Loucy (cell line): ENCODE measurements at regions not wholly inside any gene's neighbourhood (a gene's known extent, or its start where the extent isn't known, plus 50 kb on each side); places are given as distances from the start of the nearest gene placed in this dataset.

Experiments
- H2AFZ ChIP-seq: fragments of 200-600 bp; sonication (generic); 2 replicates; pipeline ENCODE4 v1.6.0; 2016; ENCODE audit warnings: antibody characterized with exemption, mild to moderate bottlenecking, low read length, moderate library complexity
- H3F3A ChIP-seq: fragments of 200-600 bp; 2 replicates; pipeline ENCODE4 v1.6.0; 2016; ENCODE audit warnings: antibody characterized with exemption, low read depth, mild to moderate bottlenecking
- H3K27me3 ChIP-seq: fragments of 200-600 bp; sonication (generic); 2 replicates; pipeline ENCODE4 v1.6.1; 2014; ENCODE audit warnings: low read length, mild to moderate bottlenecking; ENCODE audit not compliant: insufficient read depth, poor library complexity, severe bottlenecking
- H3K36me3 ChIP-seq: fragments of 200-600 bp; sonication (generic); 2 replicates; pipeline ENCODE4 v1.6.1; 2016; ENCODE audit warnings: low read length; ENCODE audit not compliant: insufficient read depth
- H3K4me1 ChIP-seq: fragments of 200-600 bp; sonication (generic); 2 replicates; pipeline ENCODE4 v1.5.1; 2014; ENCODE audit warnings: low read length, mild to moderate bottlenecking; ENCODE audit not compliant: insufficient read depth, poor library complexity, severe bottlenecking
- H3K4me2 ChIP-seq: fragments of 200-600 bp; sonication (generic); 2 replicates; pipeline ENCODE4 v1.6.0; 2014; ENCODE audit warnings: antibody characterized with exemption, low read length, low read depth, mild to moderate bottlenecking; ENCODE audit not compliant: poor library complexity, severe bottlenecking
- H3K4me3 ChIP-seq: fragments of 200-600 bp; sonication (generic); 2 replicates; pipeline ENCODE4 v1.5.1; 2014; ENCODE audit warnings: low read length, mild to moderate bottlenecking, mixed read lengths; ENCODE audit not compliant: poor library complexity, severe bottlenecking
- H3K79me2 ChIP-seq: fragments of 200-600 bp; sonication (generic); 2 replicates; pipeline ENCODE4 v1.6.1; 2014; ENCODE audit warnings: low read length; ENCODE audit not compliant: insufficient read depth
- H3K9ac ChIP-seq: fragments of 200-600 bp; sonication (generic); 2 replicates; pipeline ENCODE4 v1.6.0; 2014; ENCODE audit warnings: mild to moderate bottlenecking, low read depth, low read length, moderate library complexity; ENCODE audit not compliant: poor library complexity, severe bottlenecking
- H3K9me2 ChIP-seq: fragments of 200-600 bp; sonication (generic); replicated peaks from 2 replicates; pipeline ENCODE4 v1.6.1; 2016; ENCODE audit warnings: low read depth, low read length, mixed read lengths
- H3K9me3 ChIP-seq: fragments of 200-600 bp; sonication (generic); 2 replicates; pipeline ENCODE4 v1.6.1; 2014; ENCODE audit warnings: mild to moderate bottlenecking, antibody characterized with exemption, low read length, low read depth; ENCODE audit not compliant: insufficient read depth
- H4K20me1 ChIP-seq: fragments of 200-600 bp; sonication (generic); 2 replicates; pipeline ENCODE4 v1.6.0; 2014; ENCODE audit warnings: antibody characterized with exemption, low read length, mild to moderate bottlenecking; ENCODE audit not compliant: insufficient read depth, poor library complexity, severe bottlenecking
- EZH2phosphoT487 ChIP-seq: fragments of 200-600 bp; IDR thresholded peaks from 2 replicates; pipeline ENCODE4 v1.6.1; 2018; ENCODE audit warnings: antibody characterized with exemption, mild to moderate bottlenecking, moderate library complexity, borderline replicate concordance
- TF ChIP-seq, protein P1 (sequence below): fragments of 200-600 bp; sonication (generic); conservative IDR thresholded peaks from 2 replicates; pipeline ENCODE4 v1.5.1; 2014; ENCODE audit warnings: mild to moderate bottlenecking, antibody characterized with exemption, low read length

DNA sequence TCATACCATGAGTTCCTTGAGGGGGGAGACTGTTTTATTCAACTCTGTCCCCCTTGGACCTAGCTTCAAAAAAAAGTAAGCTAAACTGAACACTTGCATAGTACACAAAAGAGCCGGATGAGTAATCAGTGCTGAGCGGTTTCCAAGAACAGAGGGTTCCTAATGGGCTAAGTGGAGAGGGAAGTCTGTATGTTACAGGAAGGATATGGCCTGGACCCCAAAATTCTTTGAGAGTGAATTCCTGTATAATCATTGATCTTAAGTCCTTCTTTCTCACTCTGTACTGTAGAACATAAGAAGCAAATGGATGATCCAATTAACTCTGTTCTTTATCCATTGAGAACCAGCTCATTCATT is 324.7 kb upstream of the CNR1 start:
- H3K4me1 ChIP-seq, result no peaks in the 10 kb centered on the region
- H2AFZ ChIP-seq, result no peak overlapping the region
- H3F3A ChIP-seq, result no peaks in the 10 kb centered on the region
- H3K27me3 ChIP-seq, result no peaks in the 10 kb centered on the region
- no peaks in the 10 kb centered on the region for H3K36me3 ChIP-seq
- no peaks in the 10 kb centered on the region for H3K9me2 ChIP-seq
- no peak for TF ChIP-seq EZH2phosphoT487
- TF ChIP-seq, protein P1, sequence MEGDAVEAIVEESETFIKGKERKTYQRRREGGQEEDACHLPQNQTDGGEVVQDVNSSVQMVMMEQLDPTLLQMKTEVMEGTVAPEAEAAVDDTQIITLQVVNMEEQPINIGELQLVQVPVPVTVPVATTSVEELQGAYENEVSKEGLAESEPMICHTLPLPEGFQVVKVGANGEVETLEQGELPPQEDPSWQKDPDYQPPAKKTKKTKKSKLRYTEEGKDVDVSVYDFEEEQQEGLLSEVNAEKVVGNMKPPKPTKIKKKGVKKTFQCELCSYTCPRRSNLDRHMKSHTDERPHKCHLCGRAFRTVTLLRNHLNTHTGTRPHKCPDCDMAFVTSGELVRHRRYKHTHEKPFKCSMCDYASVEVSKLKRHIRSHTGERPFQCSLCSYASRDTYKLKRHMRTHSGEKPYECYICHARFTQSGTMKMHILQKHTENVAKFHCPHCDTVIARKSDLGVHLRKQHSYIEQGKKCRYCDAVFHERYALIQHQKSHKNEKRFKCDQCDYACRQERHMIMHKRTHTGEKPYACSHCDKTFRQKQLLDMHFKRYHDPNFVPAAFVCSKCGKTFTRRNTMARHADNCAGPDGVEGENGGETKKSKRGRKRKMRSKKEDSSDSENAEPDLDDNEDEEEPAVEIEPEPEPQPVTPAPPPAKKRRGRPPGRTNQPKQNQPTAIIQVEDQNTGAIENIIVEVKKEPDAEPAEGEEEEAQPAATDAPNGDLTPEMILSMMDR, result no peak
- no peak overlapping the region for H3K4me2 ChIP-seq
- H3K9ac ChIP-seq, result no peak overlapping the region
- no peaks in the 10 kb centered on the region for H4K20me1 ChIP-seq
- H3K79me2 ChIP-seq, result no peaks in the 10 kb centered on the region
- H3K4me3 ChIP-seq, result no peak overlapping the region
- H3K9me3 ChIP-seq, result no peaks in the 10 kb centered on the region

DNA sequence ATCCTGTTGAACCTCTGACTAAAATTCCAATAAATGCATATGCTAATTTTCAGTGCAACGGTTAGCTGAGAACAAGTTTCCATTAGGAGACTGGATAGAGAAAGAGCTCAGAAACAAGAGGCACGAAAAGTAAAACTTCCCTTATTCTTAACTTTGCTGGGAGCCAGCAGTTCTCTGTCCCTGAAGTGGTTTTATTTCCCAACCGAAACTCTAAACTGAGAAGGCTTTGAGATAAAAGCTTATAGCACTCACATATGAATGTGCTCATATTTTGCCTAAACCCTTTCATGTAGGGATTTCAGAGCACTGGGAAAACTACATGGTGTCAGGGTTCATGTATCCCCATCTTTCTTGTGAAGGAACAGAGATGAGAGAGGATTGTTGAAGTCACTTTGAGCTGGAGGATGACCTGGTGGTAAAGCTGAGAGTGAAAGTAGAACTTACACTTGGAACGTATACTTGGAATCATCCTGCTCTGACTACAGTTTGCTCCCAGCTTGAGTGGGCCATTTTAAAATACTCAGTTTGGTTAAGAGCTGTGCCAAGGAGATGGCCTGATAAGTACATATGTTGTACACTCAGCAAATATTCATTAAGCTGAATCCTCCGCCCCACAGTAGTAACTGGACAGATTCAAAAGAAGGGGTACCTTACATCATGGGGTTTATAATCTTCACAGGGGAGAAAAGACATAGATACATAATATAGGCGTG is 324.2 kb upstream of the CNR1 start:
- Histone ChIP-seq H3K9ac (no peak overlapping the region), H3K4me3 (no peak overlapping the region), H3K79me2 (no peaks in the 10 kb centered on the region), H3K4me1 (no peaks in the 10 kb centered on the region), H3K9me3 (no peaks in the 10 kb centered on the region), H3K36me3 (no peaks in the 10 kb centered on the region), H2AFZ (no peak overlapping the region), H4K20me1 (no peaks in the 10 kb centered on the region), H3K27me3 (no peaks in the 10 kb centered on the region), H3K4me2 (no peak overlapping the region), H3F3A (no peaks in the 10 kb centered on the region), H3K9me2 (no peaks in the 10 kb centered on the region)
- TF ChIP-seq, protein P1, result no peak
- TF ChIP-seq EZH2phosphoT487, result no peak

DNA sequence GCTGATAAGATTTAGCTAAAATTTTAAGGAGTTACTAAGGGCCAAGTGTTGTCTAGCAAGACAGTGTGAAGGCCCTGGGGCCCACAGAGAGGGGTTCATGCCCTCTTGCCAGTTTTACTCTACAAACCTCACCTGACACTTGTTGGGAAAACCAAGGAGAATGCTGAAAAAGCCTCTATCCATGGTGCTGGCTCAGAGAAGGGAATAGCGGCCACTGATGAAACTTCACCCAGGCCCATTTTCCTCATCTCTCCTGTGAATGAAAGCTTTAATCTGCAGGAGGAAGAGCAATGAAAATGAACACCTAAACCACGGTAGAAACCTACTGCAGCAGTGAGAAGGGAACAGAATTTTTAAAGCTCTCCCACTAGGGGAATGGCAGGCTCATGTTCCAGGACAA is 317.3 kb upstream of the CNR1 start:
- no peaks in the 10 kb centered on the region for H3F3A ChIP-seq
- H3K4me3 ChIP-seq, result no peak overlapping the region
- no peaks in the 10 kb centered on the region for H3K27me3 ChIP-seq
- no peaks in the 10 kb centered on the region for H3K9me2 ChIP-seq
- no peaks in the 10 kb centered on the region for H3K79me2 ChIP-seq
- no peak for TF ChIP-seq EZH2phosphoT487
- TF ChIP-seq, protein P1, result no peak
- H3K36me3 ChIP-seq, result no peaks in the 10 kb centered on the region
- no peaks in the 10 kb centered on the region for H3K4me1 ChIP-seq
- no peak overlapping the region for H3K4me2 ChIP-seq
- no peak overlapping the region for H3K9ac ChIP-seq
- H3K9me3 ChIP-seq, result no peaks in the 10 kb centered on the region
- H2AFZ ChIP-seq, result no peak overlapping the region
- no peaks in the 10 kb centered on the region for H4K20me1 ChIP-seq
